Heart right ventricle (tissue), 16 donors: ENCODE measurements at regions not wholly inside any gene's neighbourhood (a gene's known extent, or its start where the extent isn't known, plus 50 kb on each side); places are given as distances from the start of the nearest gene placed in this dataset.

ENCODE experiments used
- ATAC-seq, 8 donors: fragments of 200-7000 bp; cut with Tn5 transposase; one replicate each; pipeline ENCODE4 v1.9.1; 2020; ENCODE audit warnings: mild to moderate bottlenecking in 8 of 8, moderate library complexity in 8 of 8, moderate number of reproducible peaks in 1 of 8
- DNase-seq, 2 donors: peaks; one replicate each; pipeline ENCODE4 v3.0.0-alpha.2; 2020
- H3K27ac ChIP-seq, 10 donors: fragments of 200-600 bp; sonication (generic) in 2 of 10; one replicate each; pipeline versions ENCODE4 v1.5.0 to v1.8.0; 2020 to 2022; ENCODE audit warnings: mild to moderate bottlenecking in 3 of 10
- H3K27me3 ChIP-seq, 7 donors: fragments of 200-600 bp; one replicate each; pipeline ENCODE4 v1.8.0; 2021 to 2022; ENCODE audit warnings: mild to moderate bottlenecking in 2 of 7
- H3K36me3 ChIP-seq, 9 donors: fragments of 200-600 bp; sonication (generic) in 1 of 9; one replicate each; pipeline versions ENCODE4 v1.5.0 to v1.8.0; 2020 to 2022; ENCODE audit warnings: mild to moderate bottlenecking in 2 of 9
- H3K4me1 ChIP-seq, 9 donors: fragments of 200-600 bp; sonication (generic) in 1 of 9; one replicate each; pipeline versions ENCODE4 v1.5.0 to v1.8.0; 2020 to 2022; ENCODE audit warnings: mild to moderate bottlenecking in 4 of 9
- H3K4me3 ChIP-seq, 10 donors: fragments of 200-600 bp; sonication (generic) in 2 of 10; one replicate each; pipeline versions ENCODE4 v1.5.0 to v1.8.0; 2020 to 2022; ENCODE audit warnings: mild to moderate bottlenecking in 7 of 10, moderate library complexity in 2 of 10
- H3K9me3 ChIP-seq, 11 donors: fragments of 200-600 bp in 10 of 11; sonication (generic) in 2 of 11; one replicate each; pipeline versions ENCODE4 v1.5.0 to v1.8.0; 2013 to 2022; ENCODE audit warnings: mild to moderate bottlenecking in 2 of 11, control low read depth in 1 of 11, moderate library complexity in 1 of 11
- CTCF ChIP-seq, 9 donors: fragments of 200-600 bp; sonication (generic) in 2 of 9; IDR thresholded peaks; one replicate each; pipeline versions ENCODE4 v1.5.0 to v1.8.0; 2021 to 2022; ENCODE audit warnings: antibody characterized with exemption in 9 of 9, mild to moderate bottlenecking in 5 of 9, moderate library complexity in 1 of 9
- WGBS, 2 donors: extraction: QIAGEN DNeasy Blood & Tissue Kit; methylation state at CpG; one replicate each; pipeline ENCODE4 v1.1.7; 2013; ENCODE audit warnings: inconsistent platforms in 1 of 2; 5-methylcytosine and 5-hydroxymethylcytosine counted together
- intact Hi-C, 10 donors: fragments of 100-400 bp; cut with DNase I; formaldehyde crosslinking; loops; one replicate each; pipeline versions ENCODE4 v1.11.1 to v1.14.2; 2022
- donor health status: Arrhythmogenic right ventricular cardiomyopathy.
- donor health status: ischemic (EF 13 %, LVEDD 7.1; RV severe dilation, severe dysfunction).
- donor health status: healthy with polysubstance abuse.
- donor health status: DM: no; HTN: yes; CAD: no.
- donor health status: DM: no; HTN: no; CAD: no.
- donor health status: ischemic (EF 25% LVEDD 6.9; RV normal size, moderate dysfunction).
- donor health status: ischemic (EF 25% LVEDD 5.7; RV mildly dilated, moderate dysfunction).
- donor health status: healthy.
- donor health status: DM: yes; HTN: yes; CAD: no.
- donor health status: Ischemic cardiomyopathy.
- donor health status: ischemic (EF 35%, LVEDD 5.7; RV mildly dilated, moderate dysfunction).
- donor health status: nonischemic (EF 11% LVEDD 7.7; RV severe dilation, severe dysfunction).
- donor health status: DM: yes; HTN: yes; CAD: no.
- donor health status: PGD.
- donor health status: ischemic (EF 29% LVEDD 5.4; RV normal size, mild dysfunction).
- donor health status: nonischemic (EF 23%, LVEDD 6.1; RV moderate dilation, normal function).

DNA sequence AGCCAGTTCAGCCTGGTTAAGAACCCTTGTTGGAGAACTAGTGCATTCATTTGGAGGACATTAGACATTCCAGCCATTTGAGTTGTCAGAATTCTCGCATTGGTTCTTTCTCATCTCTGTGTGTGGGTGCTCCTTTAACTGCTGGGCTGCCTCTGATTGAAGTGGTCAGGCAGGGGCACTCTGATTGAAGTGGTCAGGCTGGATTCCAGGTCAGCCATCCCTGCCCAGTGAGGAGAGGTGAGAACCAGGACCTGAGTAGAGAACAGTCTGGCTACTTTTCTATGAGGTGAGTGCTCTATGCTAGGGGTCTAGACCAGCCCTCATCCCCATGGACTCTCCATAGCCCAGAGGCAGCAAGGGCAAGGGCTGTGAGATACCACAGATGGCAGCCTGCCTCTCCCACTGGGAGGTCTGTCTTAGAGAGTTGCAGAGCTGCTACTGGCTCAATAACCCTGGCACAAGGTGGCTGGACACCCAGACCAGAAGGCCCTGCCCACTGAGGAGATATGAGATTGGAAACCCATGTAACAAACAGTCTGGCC is 691.6 kb downstream of the TMTC2 start:
- H3K27me3 ChIP-seq: no peaks in the 10 kb centered on the region
- H3K27ac ChIP-seq: no peak overlapping the region
- WGBS, 2 donors: 95 to 96% methylated on average over 1 of the region's 1 CpG
- TF ChIP-seq CTCF (IDR thresholded peaks at IDR 0.05): no peak
- DNase-seq (no peak), ATAC-seq (no peak)
- H3K4me3 ChIP-seq: no peak overlapping the region
- intact Hi-C loops: no loop called here
- no peaks in the 10 kb centered on the region for H3K36me3 ChIP-seq
- peaks cover 0 to 10% (median 0%) of the 10 kb centered on the region in 11 donors for H3K9me3 ChIP-seq
- H3K4me1 ChIP-seq: no peaks in the 10 kb centered on the region

DNA sequence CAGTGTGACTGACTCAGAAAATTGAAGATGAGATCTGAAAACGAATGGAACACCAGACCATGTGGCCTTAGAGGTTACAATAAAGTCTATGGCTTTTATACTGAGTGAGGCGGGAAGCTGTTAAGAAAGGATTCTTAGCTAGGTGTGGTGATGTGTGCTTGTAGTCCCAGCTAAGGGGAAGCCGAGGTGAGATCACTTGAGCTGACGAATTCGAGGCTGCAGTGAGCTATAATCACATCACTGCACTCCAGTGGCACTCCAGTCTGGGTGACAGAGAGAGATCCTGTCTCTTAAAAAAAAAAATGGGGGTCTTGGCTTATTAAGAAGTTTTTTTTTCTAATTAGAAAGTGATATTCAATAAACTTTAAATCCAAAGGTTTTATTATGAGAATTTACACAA is 678.6 kb downstream of the TMTC2 start:
- no peak overlapping the region for H3K27ac ChIP-seq
- no peak overlapping the region for H3K4me3 ChIP-seq
- no peak for ATAC-seq
- intact Hi-C loops: no loop called here
- 76 to 83% methylated on average over 5 of the region's 5 CpGs for WGBS, 2 donors
- no peak for DNase-seq
- no peaks in the 10 kb centered on the region for H3K36me3 ChIP-seq
- no peaks in the 10 kb centered on the region for H3K27me3 ChIP-seq
- no peak for TF ChIP-seq CTCF (IDR thresholded peaks at IDR 0.05)
- no peaks in the 10 kb centered on the region for H3K4me1 ChIP-seq
- no peaks in the 10 kb centered on the region for H3K9me3 ChIP-seq

GRCh38 chr12:83361475-83361874 is 674.8 kb downstream of the TMTC2 start:
- 86 to 94% methylated on average over 2 of the region's 2 CpGs for WGBS, 2 donors

DNA sequence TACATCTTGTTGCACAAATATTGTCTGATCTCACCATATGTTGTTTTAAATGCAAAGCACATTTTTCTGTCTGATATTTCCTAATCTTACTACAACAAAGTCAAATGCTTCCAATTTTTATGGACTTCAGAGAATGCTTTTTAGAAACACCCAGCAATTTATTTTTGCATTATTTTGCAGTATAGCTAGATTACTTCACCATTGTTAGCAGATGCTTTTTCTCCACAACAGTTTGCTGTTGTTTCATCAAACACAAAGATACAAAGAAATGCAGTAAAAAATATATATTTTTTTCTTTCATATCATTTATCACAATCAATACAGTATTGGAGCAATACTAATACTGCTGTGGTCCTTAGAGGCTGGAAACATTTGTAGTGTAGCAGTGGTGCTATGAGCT is 674.4 kb downstream of the TMTC2 start:
- Histone ChIP-seq H3K36me3 (no peaks in the 10 kb centered on the region), H3K27ac (no peak overlapping the region), H3K9me3 (no peaks in the 10 kb centered on the region), H3K4me3 (no peak overlapping the region), H3K27me3 (no peaks in the 10 kb centered on the region), H3K4me1 (no peaks in the 10 kb centered on the region)
- no peak for TF ChIP-seq CTCF (IDR thresholded peaks at IDR 0.05)
- ATAC-seq: no peak
- intact Hi-C loops: no loop called here
- no peak for DNase-seq

More at GRCh38 chr12:83361475-83361874, 674.8 kb downstream of the TMTC2 start:
- no peak overlapping the region for H3K4me3 ChIP-seq
- ATAC-seq: no peak
- no peak for DNase-seq
- no peak for TF ChIP-seq CTCF (IDR thresholded peaks at IDR 0.05)
- H3K9me3 ChIP-seq: no peaks in the 10 kb centered on the region
- H3K27ac ChIP-seq: no peak overlapping the region
- H3K36me3 ChIP-seq: no peaks in the 10 kb centered on the region
- no peaks in the 10 kb centered on the region for H3K27me3 ChIP-seq
- intact Hi-C loops: no loop called here
- no peaks in the 10 kb centered on the region for H3K4me1 ChIP-seq
